GM19351 (cell line): ENCODE measurements at regions not wholly inside any gene's neighbourhood (a gene's known extent, or its start where the extent isn't known, plus 50 kb on each side); places are given as distances from the start of the nearest gene placed in this dataset.
A peak's percentile ranks its signal among the peaks of the same experiment; 100 is the strongest.
"Not testable (repeated sequence)": the region's sequence is repeated elsewhere in the genome, so short reads cannot be mapped to it uniquely, and the experiment has no call there.

Experiments used
- ATAC-seq: cut with Tn5 transposase; IDR thresholded peaks from one replicate; pipeline ENCODE4 v1.9.1; 2021; ENCODE audit warnings: mild to moderate bottlenecking, moderate library complexity; ENCODE audit not compliant: unreplicated experiment

GRCh38 chr7:126178865-126179264, 1073.9 kb downstream of the GRM8 start:
- ATAC-seq: no peak

DNA sequence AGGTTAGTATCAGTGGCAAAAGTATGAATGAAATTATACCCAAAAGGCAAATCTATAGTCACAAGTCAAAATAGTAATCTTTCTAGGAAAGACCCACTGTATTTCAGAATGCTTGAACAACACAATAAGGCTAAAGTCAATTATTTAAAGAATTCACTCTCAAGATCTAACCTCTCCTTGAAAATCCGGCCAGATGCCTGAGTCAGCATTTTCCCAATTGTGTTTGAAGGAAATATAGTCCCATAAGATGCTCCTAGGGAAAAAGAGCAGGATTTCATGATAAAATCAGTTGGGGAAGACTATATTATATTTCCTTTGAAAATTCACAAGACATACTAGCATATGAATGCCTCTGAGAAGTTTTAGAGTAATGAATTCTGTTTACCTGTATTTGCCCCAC, 1075.0 kb downstream of the GRM8 start:
- ATAC-seq: no peak

DNA sequence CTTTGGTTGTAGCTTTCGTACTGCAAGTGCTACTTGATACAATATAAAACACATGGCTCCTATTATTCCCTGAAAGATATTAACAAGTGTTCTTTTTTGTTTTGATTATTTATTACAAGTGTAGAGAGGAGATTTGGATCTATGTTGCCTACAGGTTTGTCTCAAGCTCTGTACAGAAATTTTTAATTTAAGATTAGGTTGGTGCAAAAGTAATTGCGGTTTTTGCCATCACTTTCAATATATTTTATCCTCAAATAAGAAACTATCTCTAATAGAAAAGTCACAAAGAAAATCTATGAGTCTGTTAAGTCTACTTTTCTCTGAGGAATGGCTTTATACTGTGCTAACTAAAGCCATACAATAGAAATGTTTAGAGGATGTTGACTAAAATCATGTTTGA, 1086.1 kb downstream of the GRM8 start:
- ATAC-seq: no peak

- ATAC-seq: no peak
Observed at GRCh38 chr7:126163647-126164046, 1089.1 kb downstream of the GRM8 start.

- no peak for ATAC-seq
Observed at GRCh38 chr7:126157391-126157790, 1095.3 kb downstream of the GRM8 start.

GRCh38 chr7:126150278-126150958, 1102.3 kb downstream of the GRM8 start:
- ATAC-seq: no peak

- no peak for ATAC-seq
Observed at GRCh38 chr7:126140858-126141466, 1111.8 kb downstream of the GRM8 start.

GRCh38 chr7:126119981-126120380, 1132.8 kb downstream of the GRM8 start:
- ATAC-seq: no peak

DNA sequence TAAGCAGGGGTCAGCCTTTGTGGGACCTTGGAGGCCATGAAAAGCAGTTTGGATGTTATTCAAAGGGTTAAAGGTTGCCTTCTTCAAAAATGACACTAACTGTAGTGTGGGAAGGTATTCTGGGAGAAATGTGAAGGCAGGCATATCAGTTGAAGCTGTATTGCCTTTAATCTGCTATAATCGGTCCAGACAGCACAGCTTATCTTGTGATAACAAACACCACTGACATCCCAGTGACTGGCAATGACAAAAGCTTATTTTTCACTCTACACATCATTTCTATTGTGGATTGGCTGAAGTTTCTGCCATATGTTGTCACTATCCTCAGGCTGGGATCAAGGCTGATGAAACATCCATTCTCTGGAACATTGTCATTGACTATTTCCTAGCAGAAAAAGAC, 1149.2 kb downstream of the GRM8 start:
- ATAC-seq: no peak

GRCh38 chr7:126083014-126083413, 1153.4 kb upstream of the POT1 start:
- ATAC-seq: no peak

DNA sequence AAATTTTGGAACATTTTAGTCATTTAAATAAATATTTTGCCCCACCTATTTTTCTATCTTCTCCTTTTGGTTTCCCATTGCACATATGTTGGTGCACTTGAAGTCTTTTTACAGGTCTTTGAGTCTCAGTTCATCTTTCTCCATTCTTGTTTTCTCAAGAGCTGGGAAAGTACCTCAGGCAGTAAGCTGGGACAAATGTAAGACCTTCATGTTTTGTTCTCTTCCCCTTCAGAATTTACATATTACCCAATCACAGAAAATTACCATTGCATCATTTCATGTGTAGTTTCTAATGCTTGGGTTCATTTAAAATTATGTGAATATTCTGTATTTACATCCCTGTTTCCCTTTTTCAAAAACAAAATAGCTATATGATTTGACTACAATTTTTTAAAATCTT, 1150.0 kb upstream of the POT1 start:
- peak; percentile 51 for ATAC-seq

DNA sequence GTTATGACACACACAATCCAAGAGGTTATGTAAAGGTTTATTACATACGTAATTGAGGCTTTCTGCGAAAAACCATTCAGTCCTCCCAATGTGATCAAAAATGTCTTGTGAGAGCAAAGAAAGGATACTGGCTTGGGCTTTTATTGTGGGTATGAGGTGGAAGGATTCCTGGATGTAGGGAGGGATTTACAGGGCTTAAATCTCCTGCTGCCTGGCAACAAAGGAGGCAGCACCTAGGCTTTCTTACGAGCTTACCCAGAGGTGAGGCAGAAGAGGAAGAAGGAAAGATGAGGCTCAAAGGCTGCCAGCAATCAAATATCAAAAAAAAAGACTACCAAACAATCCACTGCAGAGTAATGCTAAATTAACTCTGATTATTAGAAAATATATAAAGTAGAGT, 1149.5 kb upstream of the POT1 start:
- ATAC-seq: peak; percentile 10

DNA sequence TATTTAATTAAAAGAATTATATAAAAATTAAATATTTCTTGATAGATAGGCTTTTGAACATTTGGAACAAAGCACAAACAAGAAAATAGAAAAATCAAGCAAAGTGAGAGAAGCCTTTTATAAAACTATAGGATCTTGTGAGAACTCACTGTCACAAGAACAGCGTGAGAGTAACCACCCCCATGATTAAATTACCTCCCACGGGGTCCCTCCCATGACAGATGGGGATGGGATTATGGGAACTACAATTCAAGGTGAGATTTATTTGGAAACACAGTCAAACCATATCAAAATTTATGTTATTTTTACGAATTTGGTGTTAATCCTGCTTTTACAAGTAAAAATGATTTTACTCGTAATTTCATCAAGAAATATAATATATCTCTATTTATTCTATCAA, 1136.1 kb upstream of the POT1 start:
- ATAC-seq: no peak

DNA sequence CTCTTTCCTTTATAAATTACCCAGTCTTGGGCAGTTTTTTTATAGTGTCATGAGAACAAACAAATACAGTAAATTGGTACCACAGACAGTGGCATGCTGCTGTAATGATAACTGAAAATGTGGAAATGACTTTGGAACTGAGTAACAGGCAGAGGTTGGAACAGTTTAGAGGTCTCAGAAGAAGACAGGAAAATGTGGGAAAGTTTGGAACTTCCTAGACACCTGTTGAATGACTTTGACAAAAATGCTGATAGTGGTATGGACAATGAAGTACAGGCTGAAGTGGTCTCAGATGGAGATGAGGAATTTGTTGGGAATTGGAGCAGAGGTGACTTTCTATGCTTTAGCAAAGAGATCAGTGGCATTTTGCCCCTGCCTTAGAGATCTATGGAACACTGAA, 1128.4 kb upstream of the POT1 start:
- no peak for ATAC-seq

DNA sequence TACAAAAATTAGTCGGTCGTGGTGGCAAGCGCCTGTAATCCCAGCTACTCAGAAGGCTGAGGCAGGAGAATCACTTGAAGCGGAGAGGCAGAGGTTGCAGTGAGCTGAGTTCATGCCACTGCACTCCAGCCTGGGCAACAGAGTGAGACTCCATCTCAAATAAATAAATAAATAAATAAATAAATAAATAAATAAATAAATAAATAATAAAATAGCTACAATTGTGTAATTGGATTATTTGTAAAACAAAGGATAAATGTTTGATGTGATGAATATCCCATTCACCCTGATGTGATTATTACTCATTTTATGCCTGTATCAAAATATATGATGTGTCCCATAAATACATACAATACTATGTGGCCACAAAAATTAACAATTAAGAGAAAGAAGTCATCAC, 1127.0 kb upstream of the POT1 start:
- not testable (repeated sequence) for ATAC-seq

- no peak for ATAC-seq
Observed at GRCh38 chr7:126052229-126052628, 1122.6 kb upstream of the POT1 start.

DNA sequence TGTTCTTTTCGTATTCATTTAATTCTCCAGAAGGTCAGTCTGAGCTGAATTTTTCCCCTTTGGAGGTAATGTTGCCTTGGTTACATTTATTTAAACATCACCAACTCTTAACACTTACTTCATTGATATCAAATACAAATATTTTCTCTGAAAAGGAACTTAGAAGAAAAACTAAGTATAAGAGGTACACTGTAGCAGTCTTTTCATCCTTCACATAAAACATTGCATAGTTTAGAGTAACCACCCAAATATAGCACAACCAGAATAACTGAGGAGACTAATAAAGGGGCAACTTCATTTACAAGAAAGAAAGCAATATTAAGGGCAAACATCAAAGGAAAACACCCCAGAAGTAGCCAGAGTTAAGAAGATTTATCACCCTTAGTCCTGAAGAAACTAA, 1115.0 kb upstream of the POT1 start:
- no peak for ATAC-seq

- no peak for ATAC-seq
Observed at GRCh38 chr7:126041472-126041871, 1111.8 kb upstream of the POT1 start.

DNA sequence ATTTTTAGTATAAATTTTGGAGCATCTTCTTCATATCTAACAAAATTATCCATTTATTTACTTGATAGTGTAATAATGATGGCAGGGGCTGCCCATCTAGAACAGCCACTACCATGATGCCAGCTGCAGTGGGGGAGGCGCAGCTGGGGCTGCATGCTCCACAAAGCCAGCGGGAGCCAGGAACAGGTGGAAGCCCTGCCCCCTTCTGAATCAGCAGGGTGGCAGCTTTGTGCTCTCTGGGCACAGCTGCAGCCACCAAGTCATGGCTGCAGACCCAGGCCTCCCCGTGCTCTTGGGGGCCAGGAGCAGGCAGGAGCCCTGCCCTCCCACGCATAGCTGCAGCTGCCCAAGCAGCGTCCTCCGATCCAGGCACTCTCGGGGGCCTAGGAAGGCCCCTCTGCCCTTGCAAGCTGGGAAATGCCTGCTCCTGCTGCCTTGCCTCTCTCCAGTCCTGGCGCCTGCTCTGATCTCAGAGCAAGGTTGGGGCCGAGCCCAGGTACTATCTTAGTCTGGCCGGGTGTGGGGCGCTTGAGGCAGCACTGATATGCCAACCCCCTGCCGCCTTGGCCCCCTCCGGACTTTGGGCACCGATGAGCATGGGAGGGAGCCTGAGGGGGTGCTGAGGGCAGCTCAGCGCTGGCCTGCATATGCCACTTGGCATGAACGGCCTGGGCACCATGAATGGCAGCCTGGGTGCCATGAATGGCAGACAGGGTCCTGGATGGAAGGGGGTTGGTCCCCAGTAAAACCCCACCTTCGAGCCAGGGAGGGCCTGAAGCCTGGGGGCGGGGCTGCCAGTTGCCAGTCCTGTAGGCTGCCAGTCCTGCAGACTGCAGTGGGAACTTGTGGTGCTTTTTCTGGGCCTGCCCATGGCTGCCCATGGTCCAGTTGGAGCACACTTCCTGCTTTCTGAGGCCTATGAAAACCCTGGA, 1110.8 kb upstream of the POT1 start:
- ATAC-seq: no peak

DNA sequence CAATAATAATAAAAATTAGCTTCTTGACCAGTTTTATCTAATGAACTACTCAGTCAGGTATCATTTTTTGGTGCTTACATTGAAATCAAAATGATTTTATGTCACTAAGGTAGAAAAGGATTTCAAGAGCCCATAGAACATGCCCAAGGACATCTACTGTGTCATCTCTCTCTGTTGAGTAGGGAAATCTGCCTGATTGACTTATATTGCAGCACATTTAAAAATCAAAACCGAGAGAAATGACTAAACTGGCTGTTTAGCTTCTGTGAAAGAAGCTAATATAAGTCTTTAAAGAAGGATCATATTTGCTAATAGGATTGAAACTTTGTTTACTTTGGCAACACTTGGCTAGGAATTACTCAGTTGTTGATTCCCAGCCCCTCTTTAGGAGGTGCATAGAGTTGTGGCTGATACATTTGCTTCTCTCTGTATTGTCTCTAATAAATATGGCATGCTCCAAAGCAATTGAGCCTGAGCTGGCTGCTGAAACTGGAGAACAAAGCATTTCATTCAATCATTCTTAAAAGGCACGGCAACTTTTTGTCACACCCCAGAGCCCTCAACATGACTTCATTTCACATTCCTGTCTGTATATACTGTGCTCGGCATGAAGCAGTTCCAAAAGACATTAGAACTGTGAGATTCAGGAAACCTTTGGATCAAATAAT, 1096.9 kb upstream of the POT1 start:
- no peak for ATAC-seq

DNA sequence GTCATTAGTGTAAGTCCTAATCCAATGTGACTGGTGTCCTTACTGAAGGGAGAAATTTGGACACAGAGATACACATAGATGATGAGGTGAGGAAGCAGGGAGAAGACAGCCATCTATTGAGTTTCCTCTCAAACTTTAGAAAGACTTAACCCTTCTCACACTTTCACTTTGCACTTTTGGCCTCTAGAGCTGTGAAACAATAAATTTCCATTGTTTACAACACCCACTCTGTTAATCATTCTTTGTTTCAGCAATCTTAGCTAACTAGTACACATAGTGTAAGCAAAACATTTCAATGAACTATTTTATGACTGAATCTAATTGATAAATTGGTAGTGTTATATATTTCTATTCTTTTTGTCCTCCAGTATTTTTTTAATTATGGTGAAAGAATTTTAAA, 1092.8 kb upstream of the POT1 start:
- no peak for ATAC-seq
